NCI-H1694 treated with DMSO at 0.1 percent for 48 hours (cell line): ENCODE measurements at regions not wholly inside any gene's neighbourhood (a gene's known extent, or its start where the extent isn't known, plus 50 kb on each side); places are given as distances from the start of the nearest gene placed in this dataset.

Source experiments
- DNase-seq: peaks from one replicate; lab custom pipeline; 2025; lab: John Stamatoyannopoulos, UW

DNA sequence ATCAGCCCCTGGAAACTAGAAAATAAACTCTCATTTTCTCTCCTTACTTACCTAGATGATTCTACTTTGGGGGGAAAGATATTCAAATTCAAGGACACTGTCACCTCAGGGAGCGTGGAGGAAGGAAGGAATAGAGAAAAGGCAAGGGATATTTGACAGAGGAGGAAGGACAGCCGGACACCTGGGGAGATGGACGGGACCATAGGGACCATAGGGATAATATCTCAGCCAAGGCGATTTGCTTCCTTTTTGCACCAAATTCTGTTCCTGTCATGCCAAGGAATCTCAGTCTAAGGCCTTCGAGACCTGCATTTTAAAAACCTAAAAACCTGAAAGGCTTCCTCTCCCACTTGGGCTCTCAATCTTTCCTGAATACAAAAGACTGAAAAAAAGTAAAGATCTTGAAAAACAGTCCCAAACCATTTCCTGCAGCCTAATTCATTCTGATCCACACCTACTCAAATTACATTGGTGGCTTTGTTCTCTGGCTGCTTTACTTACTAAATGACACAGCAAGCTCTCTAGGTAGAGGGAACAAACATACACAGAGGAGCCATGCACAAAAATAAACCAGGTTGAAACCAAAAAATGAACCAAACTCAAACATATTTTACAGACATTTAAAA, 73.9 kb upstream of the SLC24A5 start:
- no peak for DNase-seq

DNA sequence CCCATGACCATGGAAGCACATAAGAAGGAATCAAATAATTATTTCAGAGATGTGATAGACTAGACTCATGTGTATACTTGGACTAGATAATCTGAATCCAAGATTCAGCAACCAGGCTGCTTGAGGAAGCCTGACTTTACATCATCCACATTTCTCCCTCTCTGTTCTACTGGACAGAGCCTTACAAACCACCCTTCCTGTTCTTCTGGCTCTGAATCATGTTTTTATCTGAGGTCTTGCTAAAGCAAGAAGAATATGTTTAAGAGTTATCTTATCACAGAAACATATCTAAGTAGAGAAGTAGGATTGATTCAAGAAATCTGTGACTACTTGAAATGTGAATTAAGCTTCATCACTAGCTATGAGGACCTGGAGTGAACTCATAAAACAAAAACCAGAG, 71.1 kb upstream of the SLC24A5 start:
- no peak for DNase-seq

DNA sequence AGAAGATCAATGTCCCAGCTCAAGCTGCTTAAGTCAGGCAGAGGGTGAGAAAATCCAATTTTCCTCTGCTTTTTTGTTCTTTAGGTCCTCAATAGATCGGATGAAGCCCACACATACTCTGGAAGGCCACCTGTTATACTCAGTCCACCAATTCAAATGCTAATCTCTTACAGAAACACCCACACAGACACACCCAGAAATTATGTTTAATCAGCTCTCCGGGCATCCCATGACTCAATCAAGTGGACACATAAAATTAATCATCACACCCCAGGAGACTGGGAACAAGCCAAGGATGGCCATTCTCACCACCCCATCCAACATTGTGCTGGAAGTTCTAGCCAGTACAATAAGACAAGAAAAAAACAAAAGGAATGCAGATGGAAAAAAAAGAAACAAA, 67.8 kb upstream of the SLC24A5 start:
- DNase-seq, result no peak

DNA sequence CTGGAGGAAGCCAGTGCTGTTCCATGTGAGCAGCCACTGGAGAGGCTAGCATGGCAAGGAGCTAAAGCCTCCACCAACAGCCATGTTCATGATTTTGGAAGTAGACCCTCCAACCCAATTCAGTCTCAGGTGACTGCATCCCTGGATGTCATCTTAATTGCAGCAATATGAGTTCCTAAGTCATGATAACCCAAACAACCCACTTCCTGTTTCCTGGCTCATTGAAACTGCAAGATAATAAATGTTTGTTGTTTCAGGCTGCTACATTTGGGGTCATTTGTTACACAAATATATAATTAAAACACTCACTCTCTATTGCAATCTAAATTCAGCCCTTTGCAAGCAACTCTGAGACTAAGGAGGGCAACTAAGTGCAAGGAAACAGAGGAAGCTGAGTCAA, 62.4 kb upstream of the SLC24A5 start:
- DNase-seq, result no peak

DNA sequence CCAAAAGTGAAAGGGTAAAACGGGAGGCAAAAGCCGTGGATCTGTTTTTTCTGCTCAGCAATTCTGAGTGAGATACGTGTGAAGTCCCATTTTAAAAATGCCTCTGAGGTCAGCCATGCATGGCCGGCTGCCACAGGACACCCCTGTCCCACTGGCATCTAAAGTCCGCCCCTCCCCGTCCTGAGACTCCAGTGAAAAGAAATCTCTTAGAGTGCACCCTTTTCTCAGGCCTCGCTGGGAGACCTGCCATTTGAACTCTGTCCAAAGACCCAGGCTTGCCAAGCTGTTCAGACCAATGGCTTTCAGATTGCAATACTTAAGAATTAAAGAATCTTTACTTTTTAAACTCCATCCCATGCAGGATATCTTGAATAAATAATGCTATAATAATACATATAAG, 61.0 kb upstream of the SLC24A5 start:
- DNase-seq, result no peak

DNA sequence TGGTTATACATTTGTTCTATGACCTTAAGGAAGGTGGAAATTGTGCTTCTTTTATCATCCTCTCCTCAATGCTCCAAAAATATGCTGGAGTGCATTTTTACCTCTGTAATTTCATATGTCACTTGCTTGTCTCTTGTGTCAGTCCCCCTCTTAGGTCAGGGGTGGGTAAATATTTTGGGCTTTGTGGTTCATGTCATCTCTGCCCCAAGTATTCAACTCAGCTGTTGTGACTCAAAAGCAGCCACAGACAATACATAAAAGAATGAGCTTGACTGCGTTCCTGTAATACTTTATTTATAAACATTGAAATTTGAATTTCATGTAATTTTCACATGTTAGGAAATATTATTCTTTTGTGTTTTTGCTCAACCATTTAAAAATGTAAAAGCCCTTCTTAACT, 60.4 kb upstream of the SLC24A5 start:
- DNase-seq, result no peak

DNA sequence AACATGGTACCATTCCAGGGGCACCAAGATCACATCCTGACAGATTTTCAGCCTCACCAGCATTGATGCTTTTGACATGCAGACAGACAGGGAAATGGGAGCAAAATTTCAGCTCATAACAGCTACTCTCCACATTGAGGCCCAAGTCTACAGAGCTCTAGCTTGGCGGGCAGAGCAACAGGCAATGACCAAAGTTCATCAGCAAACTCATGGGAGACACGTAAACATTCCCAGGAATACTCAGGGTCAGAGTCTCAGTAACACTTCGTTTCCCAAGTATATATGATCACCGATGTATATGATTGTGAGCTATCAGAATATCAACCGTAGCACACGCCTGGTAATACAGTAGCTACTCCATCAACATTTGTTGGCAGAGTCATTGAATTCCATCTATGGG, 59.2 kb upstream of the SLC24A5 start:
- no peak for DNase-seq

DNA sequence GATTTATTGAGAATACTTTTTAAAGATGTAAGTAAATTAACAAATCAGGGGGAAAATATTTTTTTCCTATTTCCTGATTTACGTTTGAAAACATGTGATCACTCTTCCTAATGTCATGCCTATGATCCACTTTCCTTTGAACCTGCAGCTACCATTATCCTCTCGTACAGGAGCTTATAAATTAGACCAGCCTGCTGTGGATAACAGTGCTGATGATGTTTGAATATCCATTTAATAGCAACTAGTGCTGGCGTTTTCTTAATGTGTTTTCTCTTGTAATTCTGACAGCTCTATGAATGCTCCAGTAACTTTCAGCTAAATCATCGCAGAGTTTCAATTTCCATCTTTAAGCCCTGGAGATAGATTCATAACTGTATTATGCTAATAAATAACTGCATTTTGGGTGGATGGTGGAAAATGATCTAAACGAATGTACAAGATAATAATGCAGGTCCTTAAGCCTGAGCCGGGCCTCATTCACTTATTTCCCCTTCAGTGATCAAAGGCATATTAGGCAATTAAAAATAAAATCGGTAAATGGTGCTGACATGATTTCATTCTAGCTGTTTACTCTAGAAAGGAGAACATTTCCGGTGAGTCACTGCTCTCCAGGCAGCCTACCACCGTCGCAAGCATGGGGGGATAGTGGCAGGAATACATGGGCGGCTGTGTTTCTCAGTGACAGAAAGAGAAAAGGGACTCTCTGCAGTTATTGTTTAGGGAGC, 58.5 kb upstream of the SLC24A5 start:
- DNase-seq, result no peak

DNA sequence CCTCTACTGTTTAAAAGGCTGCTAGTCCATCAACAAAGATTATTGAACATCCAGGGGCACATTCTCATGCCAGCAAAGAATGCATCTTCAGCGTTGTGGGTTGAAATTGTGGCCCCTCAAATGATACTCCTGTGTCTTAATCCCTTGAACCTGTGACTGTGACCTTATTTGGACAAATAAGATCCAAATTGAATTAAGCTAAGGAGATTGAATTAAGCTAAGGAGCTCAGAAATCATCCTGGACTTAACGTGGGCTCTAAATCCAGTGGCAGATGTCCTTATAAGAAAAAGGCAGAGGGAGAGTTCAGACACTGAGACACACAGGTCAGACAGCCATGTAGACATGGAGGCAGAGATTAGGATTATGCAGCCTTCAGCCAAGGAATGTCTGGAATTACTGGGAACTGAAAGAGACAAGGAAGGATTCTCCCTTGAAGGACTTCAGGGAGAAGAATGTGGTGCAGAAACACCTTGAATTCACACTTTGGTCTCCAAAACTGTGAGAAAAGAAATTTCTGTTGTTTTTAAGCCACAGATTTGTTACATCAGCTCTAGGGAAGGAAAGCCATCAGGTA, 57.3 kb upstream of the SLC24A5 start:
- no peak for DNase-seq

DNA sequence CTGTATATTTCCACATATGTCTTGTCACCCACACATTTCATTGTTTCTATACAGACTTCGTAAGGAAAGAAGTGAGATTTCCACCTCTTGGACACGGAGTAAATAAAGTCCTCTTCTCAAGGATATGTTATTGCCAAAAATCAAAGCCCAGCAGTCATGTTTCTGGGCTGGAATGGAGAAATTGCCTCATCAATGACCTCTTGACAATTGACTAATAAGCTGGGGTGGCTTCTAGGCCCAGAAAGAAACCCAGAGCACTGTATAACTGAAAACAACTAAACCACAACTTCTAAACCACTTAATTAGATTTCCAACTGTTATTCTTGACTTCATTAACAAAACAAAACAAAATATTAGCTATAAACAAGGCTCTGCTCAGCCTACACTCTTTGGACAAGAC, 56.4 kb upstream of the SLC24A5 start:
- no peak for DNase-seq

DNA sequence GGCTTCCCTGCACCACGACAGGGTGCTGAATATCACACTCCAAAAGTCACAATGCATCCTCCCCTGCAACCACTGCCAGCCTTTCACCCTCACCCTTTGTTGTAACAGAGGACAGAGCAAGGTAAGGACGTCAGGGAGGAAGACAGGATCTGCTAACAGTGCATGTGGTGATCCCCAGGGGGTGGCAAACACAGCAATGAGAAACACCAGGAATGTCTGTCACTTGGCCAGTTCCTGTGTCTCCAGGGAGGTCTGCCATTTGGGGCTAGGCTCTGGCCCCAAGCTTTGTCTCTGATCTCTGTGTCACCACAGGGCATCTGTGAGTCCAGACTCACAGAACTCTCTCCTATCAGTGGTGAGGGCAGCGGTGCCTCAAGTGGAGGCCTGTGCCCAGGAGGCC, 54.3 kb upstream of the SLC24A5 start:
- DNase-seq, result no peak
